Renal cortex interstitium (tissue), 11 donors: ENCODE measurements at regions not wholly inside any gene's neighbourhood (a gene's known extent, or its start where the extent isn't known, plus 50 kb on each side); places are given as distances from the start of the nearest gene placed in this dataset.

Experiments used
- DNase-seq, 11 donors: peaks; one replicate each; pipeline ENCODE4 v3.0.0-alpha.2; 2013; ENCODE audit warnings: low read depth in 9 of 11, low spot score in 4 of 11; ENCODE audit errors: extremely low read depth in 1 of 11

DNA sequence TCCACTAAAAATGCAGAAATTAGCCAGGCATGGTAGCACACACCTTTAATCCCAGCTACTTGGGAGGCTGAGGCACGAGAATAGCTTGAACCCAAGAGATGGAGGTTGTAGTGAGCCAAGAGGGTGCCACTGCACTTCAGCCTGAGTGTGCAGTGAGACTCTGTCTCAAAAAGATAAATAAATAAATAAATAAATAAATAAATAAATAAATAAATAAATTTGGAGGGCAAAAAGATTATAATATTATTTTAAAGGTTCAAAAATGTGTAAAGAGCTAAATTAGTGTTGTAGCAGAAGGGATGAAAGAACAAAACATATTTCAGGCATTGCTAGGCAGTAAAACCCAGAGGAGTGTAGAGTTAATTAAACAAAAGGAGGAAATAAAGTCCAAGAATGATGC lies 1136.4 kb upstream of the CDH2 start:
- no peak for DNase-seq

DNA sequence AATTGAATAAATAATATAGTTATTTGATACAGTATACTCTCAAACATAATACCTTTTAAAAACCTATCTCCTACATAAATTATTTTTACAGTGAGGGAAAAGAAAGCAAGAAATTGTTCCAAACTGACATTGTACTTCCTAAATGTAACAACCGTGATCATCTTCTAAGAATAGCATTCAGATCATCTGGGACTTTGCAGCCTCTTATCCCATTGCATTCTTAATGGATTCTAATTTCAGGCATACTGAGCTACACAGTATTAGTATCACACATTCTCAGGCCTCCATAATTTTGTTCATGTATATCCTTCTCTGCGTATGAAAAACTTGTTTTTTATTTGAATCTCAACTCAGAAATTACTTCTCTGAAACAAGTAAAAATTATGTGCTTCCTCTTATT lies 1134.7 kb upstream of the CDH2 start:
- no peak for DNase-seq

DNA sequence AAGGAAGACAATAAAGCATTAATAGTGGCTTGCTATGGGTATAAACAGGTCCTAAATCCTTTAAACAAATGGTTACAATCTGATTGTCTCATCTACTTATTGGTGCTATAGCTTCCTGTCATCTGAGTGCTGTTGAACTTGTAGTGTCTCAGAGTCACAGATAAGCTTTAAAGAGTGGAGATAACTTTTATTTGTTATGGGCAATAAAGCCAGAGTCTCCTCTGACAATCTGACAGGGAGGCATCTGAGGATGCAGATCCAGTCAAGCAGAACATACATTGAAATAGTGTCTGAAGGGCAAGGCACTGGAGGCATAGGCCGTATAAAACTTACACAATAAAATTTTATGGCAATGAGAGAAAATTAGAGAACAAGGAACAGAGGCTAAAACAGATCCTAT lies 1132.4 kb upstream of the CDH2 start:
- peak in 10 of 11 donors; percentile 12 to 46 (median 24) for DNase-seq

DNA sequence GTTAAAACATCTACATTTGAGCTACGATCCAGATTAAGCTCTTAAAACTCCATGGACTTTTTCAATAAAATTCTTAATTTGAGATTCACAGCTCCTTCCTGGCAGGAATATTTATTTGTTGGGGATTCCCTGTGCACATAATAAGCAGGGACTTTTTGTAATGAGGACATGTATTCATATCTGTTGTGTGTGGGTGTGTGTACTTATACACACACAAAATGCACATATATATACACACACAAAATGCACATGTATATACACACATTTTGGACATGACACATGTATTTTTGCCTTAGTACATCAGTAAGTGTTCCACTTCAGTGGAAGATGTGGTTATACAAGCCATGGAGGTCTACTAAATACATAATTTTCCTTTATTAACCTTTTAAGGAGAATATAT lies 1131.1 kb upstream of the CDH2 start:
- DNase-seq = no peak

DNA sequence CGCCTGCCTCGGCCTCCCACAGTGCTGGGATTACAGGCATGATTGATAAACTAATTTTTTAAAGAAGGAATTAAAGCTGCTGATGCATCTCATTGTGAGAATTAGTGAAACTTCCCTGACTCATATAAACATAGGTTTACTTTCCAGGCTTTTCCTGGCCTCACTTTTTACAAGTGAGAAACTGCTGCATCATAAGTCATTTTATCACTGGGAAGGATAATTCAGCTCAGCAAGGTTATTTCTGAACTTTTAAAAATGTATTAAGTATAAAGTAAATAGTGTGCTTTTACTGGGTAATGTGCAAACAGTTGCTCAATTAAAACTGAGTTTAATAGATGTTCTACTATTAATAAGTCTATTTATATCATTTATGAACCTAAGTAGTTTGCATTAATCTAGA lies 1130.3 kb upstream of the CDH2 start:
- DNase-seq = no peak

DNA sequence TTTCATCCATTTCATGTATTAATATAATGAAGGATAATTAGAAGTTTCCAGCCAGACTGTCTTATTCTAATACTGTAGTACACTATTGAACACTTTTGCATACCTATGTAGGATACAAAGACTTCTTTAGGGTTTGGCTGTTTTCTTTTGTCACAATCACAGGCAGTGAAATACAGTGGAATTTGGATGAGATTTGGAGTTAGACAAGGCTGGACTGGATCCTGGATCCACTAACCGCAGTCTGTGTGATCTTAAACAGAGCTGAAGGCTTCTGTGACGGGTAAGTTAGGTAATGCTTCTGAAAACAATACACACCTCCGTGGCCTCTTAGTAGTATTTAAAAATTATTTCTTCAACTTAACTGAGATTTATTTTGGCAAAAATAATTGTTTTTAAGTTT lies 1128.6 kb upstream of the CDH2 start:
- DNase-seq = no peak

DNA sequence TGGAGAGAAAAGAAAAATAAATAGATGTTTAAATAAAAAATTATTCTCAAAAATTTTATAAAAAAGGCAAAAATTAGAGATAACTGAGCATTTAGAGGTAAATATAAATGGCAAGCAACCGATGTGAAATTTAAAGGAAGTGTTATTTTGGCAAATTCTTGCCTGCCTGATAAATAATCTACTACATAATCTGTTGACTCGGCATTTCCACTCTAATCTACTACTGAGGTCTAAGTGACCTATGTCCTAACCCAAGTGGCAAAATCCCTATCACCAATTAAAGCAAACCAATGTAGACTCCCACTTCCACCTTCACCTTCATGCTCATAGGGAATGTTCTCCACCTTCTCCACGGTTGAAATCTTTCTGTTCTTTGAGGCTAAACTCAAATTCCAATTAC lies 1124.1 kb upstream of the CDH2 start:
- no peak for DNase-seq

DNA sequence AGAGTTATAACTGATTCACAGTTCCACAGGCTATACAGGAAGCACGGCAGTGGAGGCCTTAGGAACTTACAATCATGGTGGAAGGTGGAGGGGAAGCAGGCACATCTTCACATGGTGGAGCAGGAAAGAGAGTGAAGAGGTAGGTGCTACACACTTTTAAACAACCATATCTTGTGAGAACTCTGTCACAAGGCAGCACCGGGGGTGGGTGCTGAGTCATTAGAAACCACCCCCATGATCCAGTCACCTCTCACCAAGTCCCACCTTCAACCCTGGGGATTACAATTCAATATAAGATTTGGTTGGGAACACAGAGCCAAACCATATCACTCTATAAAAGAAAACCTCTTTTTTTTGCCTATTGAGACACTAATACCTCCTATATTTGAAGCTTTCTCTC lies 1108.5 kb upstream of the CDH2 start:
- no peak for DNase-seq

DNA sequence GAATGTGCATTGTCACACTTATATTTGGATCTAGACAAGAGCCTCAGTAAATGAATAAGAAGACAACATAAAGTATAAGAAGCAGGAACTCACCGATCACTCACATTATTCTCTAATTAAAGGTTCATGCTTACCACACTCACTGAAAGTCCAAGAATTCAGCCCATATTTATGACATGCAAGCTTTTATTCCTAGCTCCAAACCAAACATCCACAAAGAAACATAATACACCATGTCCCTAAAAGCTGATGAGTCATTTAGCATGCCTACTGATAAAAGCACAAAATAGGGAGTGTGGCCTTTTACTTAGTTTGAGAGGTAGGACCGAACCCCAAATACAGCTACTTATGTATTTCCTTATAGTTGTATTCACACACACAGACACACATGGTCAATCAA lies 1094.6 kb upstream of the CDH2 start:
- DNase-seq = no peak

DNA sequence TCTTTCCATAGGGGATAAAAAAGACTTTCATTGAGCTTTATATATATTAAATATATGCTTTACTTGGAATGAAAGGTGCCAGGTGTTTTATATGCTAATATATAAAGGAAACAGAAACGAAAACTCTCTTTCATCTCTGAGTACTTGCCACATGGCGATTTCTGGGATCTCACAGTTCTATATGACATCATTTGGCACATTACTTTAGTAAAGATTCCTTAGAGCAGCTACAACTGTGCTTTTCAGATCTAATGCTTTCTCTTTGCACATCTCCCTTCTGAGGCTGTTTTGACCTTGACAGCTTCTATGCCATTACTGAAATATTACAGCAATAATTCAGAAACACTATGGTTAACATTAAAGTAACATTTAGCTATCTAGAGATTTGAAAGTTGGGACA lies 1082.9 kb upstream of the CDH2 start:
- no peak for DNase-seq

DNA sequence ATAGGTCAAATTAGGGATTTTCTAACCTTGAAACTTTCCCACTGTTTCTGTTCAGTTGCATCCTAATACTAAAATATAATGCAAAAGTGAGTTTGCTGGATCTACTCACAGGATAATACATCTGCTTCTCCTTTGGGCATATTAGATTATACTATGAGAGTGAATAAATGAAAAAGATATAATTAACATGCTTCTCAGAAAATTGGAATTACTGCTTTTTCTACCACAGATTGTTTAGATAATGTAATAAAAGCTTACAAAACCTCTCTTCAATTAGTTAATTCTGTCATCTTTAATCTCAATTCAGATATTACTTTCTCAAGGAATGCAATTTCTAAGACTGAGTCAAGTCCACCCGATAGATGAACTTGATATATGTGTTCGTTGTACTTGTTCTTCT lies 1077.2 kb upstream of the CDH2 start:
- DNase-seq = no peak

DNA sequence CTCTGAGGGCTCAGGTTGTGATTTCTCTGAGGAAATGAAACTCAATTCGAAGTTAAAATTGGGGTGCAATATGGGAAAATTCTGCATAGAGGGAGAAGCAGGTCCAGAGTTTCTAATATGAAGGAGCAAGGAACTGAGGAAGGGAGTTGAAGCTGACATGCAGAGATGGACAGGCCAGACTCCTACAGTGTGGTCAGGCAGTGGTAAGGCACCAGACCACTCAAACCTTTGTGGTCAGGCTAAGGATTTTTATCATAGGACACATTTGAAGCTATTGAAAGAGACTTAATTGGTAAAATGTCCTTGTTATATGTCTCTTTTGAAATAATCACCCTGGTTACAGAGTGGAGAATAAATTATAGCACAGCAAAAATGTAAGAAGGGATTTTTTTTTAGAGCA lies 1074.8 kb upstream of the CDH2 start:
- DNase-seq = no peak

DNA sequence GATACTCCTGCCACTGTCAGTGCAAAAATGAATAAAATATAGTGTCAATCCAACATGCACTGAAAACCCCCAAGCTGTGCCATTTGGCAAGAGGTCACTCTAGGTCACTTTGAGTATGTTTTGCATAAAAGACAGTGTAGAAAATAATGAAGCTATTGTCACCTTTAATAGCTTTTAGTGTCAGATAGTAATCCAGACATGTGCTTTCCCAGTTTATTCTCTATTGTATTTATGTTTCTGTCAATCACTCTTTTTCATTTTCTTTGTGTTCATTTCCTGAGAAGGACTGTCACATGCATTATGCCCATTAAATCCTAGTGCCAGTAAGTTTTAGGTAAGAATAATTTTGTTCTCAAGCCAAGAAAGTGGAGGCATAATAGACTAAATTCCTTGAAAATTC lies 1073.9 kb upstream of the CDH2 start:
- DNase-seq = no peak

DNA sequence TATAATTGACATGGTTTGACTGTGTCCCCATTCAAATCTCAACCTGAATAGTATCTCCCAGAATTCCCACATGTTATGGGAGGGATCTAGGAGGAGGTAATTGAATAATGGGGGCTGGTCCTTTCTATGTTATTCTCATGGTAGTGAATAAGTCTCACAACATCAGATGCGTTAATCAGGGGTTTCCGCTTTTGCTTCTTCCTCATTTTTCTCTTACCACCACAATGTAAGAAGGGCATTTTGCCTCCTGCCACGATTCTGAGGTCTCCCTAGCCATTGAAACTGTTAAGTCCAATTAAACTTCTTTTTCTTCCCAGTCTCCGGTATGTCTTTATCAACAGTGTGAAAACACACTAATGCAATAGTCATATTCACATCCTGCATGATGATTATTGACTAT lies 1073.3 kb upstream of the CDH2 start:
- no peak for DNase-seq

DNA sequence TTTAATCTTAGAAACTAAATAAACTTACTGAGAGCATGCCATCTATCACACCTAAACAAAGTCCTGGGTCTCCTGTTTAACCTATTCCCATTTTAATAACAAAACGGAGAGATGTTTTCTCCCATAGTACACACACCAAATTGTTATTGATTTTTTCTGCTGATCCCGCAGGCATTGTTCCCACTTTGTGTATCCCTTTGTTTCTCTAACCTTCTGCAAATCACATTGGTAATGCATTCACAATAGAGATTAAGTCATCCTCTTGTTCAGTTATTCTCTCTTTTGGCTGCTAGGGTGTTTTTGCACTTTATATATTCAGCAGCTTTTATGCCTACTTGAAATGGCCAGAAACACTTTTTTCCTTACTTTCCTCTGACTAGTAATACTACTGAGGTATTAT lies 1071.9 kb upstream of the CDH2 start:
- DNase-seq = no peak

DNA sequence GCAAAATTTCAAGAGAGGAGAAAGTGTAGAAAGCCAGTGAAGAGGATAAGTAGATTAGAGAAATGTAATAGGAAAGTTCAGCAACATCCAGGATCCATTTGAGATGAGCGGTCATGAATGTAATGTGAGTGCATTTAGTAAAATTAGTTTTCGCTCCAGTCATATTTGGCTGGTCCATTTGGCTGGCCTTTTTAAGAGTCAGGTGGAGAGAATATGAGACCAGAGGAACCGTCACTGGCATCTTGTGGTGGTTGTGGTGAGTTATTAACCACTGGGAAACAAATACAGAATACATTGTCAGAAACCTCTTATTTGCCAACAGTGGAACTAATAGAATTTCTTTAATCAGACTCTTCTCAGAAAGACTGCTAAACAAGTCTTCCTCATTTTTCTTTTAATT lies 1064.3 kb upstream of the CDH2 start:
- no peak for DNase-seq

DNA sequence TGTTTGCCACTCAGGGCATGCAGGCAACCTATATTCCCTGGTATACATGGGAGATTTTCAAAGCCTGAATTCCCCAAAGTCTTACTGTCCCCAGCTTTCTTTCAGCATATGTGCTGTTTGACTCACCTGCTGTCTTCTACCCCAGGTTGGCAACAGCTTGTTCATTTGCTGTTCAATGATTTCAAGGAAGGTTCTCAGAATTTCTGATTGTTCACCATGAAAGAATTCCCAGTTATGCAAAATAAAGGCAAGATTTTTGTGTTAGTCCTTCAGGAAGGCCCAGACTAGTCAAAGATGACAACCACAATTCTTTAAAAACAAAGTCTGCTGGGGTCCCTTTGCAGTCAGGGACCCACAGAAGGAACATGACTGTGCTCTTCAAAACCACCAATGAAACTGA lies 1057.8 kb upstream of the CDH2 start:
- DNase-seq = no peak

DNA sequence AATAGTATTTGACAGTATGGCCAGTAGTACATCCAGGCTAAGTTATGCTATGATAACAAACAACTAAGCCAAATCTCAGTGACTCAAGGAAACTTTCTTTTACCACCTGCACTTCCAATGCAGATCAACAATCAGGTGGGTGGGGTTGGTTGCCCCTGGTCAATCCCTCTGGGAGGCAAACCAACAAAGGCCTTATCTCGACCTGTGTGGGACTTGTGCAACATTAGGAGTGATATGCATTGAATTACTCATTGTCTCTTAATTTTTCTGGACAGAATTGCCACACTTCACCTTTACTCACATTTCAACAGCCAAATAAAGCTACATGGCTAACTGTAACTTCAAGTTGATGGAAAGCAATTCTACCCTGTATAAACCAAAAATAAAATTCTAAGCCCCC lies 1049.3 kb upstream of the CDH2 start:
- DNase-seq = no peak

DNA sequence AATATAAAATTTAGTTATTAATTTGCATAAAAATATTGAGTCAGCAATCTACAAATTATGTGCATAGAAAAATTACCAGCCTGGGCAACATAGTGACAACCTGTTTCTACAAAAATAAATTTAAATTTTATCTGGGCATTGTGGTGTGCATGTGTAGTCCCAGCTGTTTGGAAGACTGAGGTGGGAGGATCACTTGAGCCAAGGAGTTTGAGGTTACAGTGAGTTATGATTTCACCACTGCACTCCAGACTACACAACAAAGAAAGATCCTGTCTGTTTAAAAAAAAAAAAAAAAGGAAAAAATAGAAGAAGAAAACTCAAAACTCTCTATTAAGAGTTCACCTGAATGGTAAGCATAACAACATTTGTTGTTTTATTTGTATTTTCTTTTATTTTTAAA lies 1048.4 kb upstream of the CDH2 start:
- DNase-seq = no peak

DNA sequence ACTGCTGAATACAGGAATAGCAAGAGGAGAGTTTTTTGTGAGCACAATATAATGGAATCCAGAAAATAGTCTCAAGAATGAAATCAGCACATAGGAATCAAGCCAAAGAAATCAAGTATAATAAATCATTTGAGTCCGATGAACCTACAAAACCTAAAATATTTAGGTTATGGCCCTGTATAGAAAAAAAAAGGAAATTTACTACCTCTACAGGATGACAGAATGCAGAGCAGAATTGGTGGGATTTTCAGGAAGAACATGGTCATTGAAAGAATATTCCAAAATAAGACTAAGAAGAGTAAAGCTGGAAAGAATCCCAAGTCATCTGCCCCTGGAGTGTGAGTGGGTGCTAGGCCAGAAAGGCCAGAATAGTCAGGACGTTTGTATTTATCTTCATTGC lies 1041.2 kb upstream of the CDH2 start:
- no peak for DNase-seq

DNA sequence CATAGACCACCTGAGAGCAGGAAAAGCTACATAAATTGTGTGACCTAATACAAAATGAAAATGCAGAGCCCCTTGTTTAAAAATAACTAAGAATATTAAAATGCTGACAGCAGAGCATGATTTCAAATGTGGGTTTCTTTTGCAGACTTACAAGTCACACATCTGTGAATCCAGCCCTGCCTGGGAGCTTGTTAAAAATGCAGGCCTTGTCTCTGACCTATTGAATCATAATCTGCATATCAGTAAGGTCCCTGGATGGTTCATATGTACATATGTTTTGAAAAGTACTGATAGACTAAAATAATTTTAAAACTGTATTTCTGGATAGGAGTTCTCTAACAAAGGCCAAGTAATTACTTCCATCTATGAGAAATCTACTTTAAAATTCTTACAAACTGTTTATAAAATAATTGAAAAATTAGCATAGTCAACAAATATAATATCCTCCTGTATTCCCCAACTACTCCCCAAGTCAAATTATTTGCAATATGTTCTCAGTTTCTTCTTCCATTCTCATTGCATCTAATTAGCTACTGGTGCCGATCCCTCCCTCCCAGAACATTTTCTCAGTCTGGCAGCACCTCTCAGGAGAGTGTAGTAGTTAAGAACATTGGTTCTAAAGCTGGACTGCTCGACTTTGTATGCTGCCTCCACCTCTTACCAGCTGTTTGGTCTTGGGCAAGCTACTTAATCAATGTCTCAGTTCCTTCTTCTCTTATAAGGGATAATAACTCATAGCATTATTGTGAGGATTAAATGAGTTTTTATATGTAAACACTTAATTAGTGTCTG lies 1040.4 kb upstream of the CDH2 start:
- no peak for DNase-seq

DNA sequence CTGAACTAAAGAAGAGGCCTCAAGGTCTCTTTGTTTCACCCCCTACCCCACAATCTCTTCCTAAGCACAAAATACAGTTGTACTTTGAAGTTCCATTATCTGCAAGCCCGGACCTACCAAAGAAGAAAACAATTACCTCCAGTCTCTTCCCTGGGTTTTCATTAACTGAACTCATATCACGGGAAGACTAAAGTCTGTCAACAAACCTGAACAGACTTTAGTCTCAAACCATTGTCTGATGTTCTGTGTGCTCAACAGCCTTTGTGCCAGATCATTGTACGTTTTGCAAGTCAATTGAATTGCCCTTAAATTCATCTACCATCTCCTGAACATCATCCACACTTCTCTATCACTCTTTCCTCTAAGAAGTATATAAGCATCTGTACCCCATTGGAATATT lies 1021.9 kb upstream of the CDH2 start:
- no peak for DNase-seq
